SK-N-SH (cell line): ENCODE measurements at regions not wholly inside any gene's neighbourhood (a gene's known extent, or its start where the extent isn't known, plus 50 kb on each side); places are given as distances from the start of the nearest gene placed in this dataset.

ENCODE experiments used
- CTCF ChIA-PET: fragments of 300-600, 350-600 bp; formaldehyde crosslinking; extraction: SDS; loops from one replicate; lab custom pipeline; 2021; lab: Yijun Ruan, JAX
- POLR2A ChIA-PET: fragments of 350-600 bp; sonication (Branson Sonifier 250); formaldehyde crosslinking; extraction: SDS; loops from one replicate; lab custom pipeline; 2020; ENCODE audit warnings: antibody characterized with exemption, inconsistent platforms; lab: Yijun Ruan, JAX
- DNase-seq: peaks from one replicate; pipeline ENCODE4 v3.0.0; 2012
- H2AFZ ChIP-seq: fragments of 200-600 bp; sonication (generic); 2 replicates; pipeline ENCODE4 v1.8.1; 2016; ENCODE audit warnings: antibody characterized with exemption, mild to moderate bottlenecking, low read depth
- H3F3A ChIP-seq: fragments of 200-600 bp; sonication (generic); replicated peaks from 2 replicates; pipeline ENCODE3; 2016; ENCODE audit warnings: antibody characterized with exemption, mild to moderate bottlenecking; ENCODE audit not compliant: insufficient read depth
- H3K27ac ChIP-seq, 2 experiments: fragments of 200-500 bp in 1 of 2; fragments of 200-600 bp in 1 of 2; sonication (Bioruptor generic) in 1 of 2; sonication (generic), shearing (Covaris generic) in 1 of 2; 2 replicates each; pipeline versions ENCODE4 v1.5.1 to v1.6.1; 2014 to 2016; ENCODE audit warnings: low read depth in 2 of 2, inconsistent platforms in 1 of 2, low read length in 1 of 2, mild to moderate bottlenecking in 1 of 2, mixed read lengths in 1 of 2
- H3K27me3 ChIP-seq: fragments of 200-600 bp; sonication (generic), shearing (Covaris generic); 2 replicates; pipeline ENCODE4 v1.6.1; 2016; ENCODE audit warnings: mixed run types; ENCODE audit not compliant: insufficient read depth
- H3K36me3 ChIP-seq, 2 experiments: fragments of 200-500 bp in 1 of 2; fragments of 200-600 bp in 1 of 2; sonication (Bioruptor generic) in 1 of 2; sonication (generic) in 1 of 2; replicated peaks in 1 of 2; 2 replicates each; pipeline versions ENCODE3 to v1.5.1; 2014 to 2016; ENCODE audit warnings: low read length in 1 of 2, mild to moderate bottlenecking in 1 of 2; ENCODE audit not compliant: insufficient read depth in 2 of 2, control insufficient read depth in 1 of 2
- H3K4me1 ChIP-seq, 2 experiments: fragments of 200-500 bp in 1 of 2; fragments of 200-600 bp in 1 of 2; sonication (Bioruptor generic) in 1 of 2; sonication (generic), shearing (Covaris generic) in 1 of 2; 2 replicates each; pipeline versions ENCODE4 v1.5.1 to v1.6.1; 2014 to 2016; ENCODE audit warnings: low read depth in 1 of 2, low read length in 1 of 2, mixed run types in 1 of 2; ENCODE audit not compliant: insufficient read depth in 2 of 2, control insufficient read depth in 1 of 2
- H3K4me2 ChIP-seq: fragments of 200-600 bp; sonication (generic), shearing (Covaris generic); 2 replicates; pipeline ENCODE4 v1.6.1; 2017; ENCODE audit warnings: mixed run types
- H3K4me3 ChIP-seq, 2 experiments: fragments of 200-500 bp in 1 of 2; fragments of 200-600 bp in 1 of 2; sonication (Bioruptor generic) in 1 of 2; sonication (generic), shearing (Covaris generic) in 1 of 2; 2 replicates each; pipeline versions ENCODE4 v1.5.1 to v1.8.1; 2014 to 2016; ENCODE audit warnings: low read depth in 2 of 2, inconsistent platforms in 1 of 2, low read length in 1 of 2, mild to moderate bottlenecking in 1 of 2, mixed read lengths in 1 of 2, moderate library complexity in 1 of 2
- H3K79me2 ChIP-seq: fragments of 200-600 bp; sonication (generic); 2 replicates; pipeline ENCODE4 v1.8.1; 2017; ENCODE audit warnings: mild to moderate bottlenecking; ENCODE audit not compliant: insufficient read depth
- H3K9ac ChIP-seq: fragments of 200-600 bp; sonication (generic); 2 replicates; pipeline ENCODE4 v1.6.1; 2017; ENCODE audit warnings: mixed run types
- H3K9me2 ChIP-seq: fragments of 200-600 bp; sonication (generic); 2 replicates; pipeline ENCODE4 v1.6.1; 2017; ENCODE audit warnings: mixed run types
- H3K9me3 ChIP-seq: fragments of 200-600 bp; sonication (generic); 2 replicates; pipeline ENCODE4 v1.6.1; 2017; ENCODE audit warnings: mixed run types, mild to moderate bottlenecking, moderate library complexity
- H4K20me1 ChIP-seq: fragments of 200-600 bp; sonication (generic); 2 replicates; pipeline ENCODE4 v1.6.1; 2017; ENCODE audit warnings: mild to moderate bottlenecking, mixed run types; ENCODE audit not compliant: insufficient read depth
- EP300 ChIP-seq, 2 experiments: IDR thresholded peaks; 2 replicates each; pipeline versions ENCODE4 v1.4.0 to v1.6.1; 2012; ENCODE audit warnings: borderline replicate concordance in 1 of 2, low read depth in 1 of 2, low read length in 1 of 2
- EZH2phosphoT487 ChIP-seq: fragments of 200-600 bp; sonication (generic); IDR thresholded peaks from 2 replicates; pipeline ENCODE4 v1.6.1; 2017; ENCODE audit warnings: low read depth, mixed run types, mild to moderate bottlenecking, antibody characterized with exemption, moderate library complexity, borderline replicate concordance
- GABPA ChIP-seq: IDR thresholded peaks from 2 replicates; pipeline ENCODE4 v1.4.0; 2012; ENCODE audit warnings: low read depth, mild to moderate bottlenecking
- GATA2 ChIP-seq: sonication (generic); formaldehyde crosslinking; IDR thresholded peaks from 2 replicates; pipeline ENCODE4 v1.5.0; 2020; ENCODE audit warnings: mild to moderate bottlenecking, missing genetic modification reagents
- MXI1 ChIP-seq: IDR thresholded peaks from 2 replicates; pipeline ENCODE4 v1.6.1; 2012; ENCODE audit warnings: mild to moderate bottlenecking, low read depth, low read length, improper control_type of control experiment
- SIN3A ChIP-seq: IDR thresholded peaks from 2 replicates; pipeline ENCODE4 v1.6.1; 2012; ENCODE audit warnings: low read depth, mild to moderate bottlenecking, low read length, moderate library complexity, borderline replicate concordance
- WGBS: methylation state at CpG from one replicate; pipeline ENCODE4 v1.1.6; 2017; ENCODE audit warnings: low lambda C conversion rate; 5-methylcytosine and 5-hydroxymethylcytosine counted together
- TF ChIP-seq, protein P1 (sequence below): IDR thresholded peaks from 2 replicates; pipeline ENCODE4 v1.4.0; 2012; ENCODE audit warnings: low read depth, borderline replicate concordance

DNA sequence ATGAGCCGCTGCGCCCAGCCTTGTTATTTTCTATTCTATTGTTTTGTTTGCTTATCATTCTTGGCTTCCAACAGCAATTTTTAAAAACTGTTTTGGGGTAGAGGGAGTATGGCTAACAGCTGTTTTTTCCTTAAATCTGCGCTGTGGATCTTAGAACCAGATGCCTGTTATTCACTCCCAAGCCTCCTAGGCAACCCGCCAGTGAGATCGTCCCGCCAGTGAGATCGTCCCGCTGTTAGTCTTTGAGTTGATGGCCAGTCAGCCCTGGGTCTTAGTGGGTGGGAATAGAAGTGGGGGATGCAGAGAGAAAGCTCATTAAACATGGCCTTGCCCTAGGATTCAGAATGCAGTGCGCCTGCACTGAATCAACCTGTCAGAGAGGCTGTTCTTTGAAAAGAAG is 67.3 kb upstream of the BICD1 start:
- no peaks in the 10 kb centered on the region for H3F3A ChIP-seq
- no peak overlapping the region for H3K4me3 ChIP-seq
- no peaks in the 10 kb centered on the region for H4K20me1 ChIP-seq
- no peaks in the 10 kb centered on the region for H3K79me2 ChIP-seq
- CTCF ChIA-PET = interaction anchor here (0.7 to 1.6 kb wide), 4 partner anchors 12 to 255 kb away, joined by 3 to 8 read pairs (median 3); no protein-coding TSS in a partner anchor
- H2AFZ ChIP-seq = 0 out of 2 replicates have a peak overlapping the region, but pooled peaks have one; percentile 66
- peaks cover 0 to 2% of the 10 kb centered on the region in 2 experiments; a peak in 1 of 4 replicates for H3K4me1 ChIP-seq
- no peaks in the 10 kb centered on the region for H3K36me3 ChIP-seq
- no peaks in the 10 kb centered on the region for H3K9me2 ChIP-seq
- H3K27me3 ChIP-seq = no peaks in the 10 kb centered on the region
- DNase-seq = peak; percentile 74
- no peak overlapping the region for H3K4me2 ChIP-seq
- H3K27ac ChIP-seq = no peak overlapping the region
- TF ChIP-seq EP300 (IDR thresholded peaks at IDR 0.05; ENCODE audit: borderline replicate concordance in 1 of 2, low read depth in 1 of 2, low read length in 1 of 2) (peak in 1 of 2 experiments; percentile 47; a peak in 1 of 4 replicates), GATA2 (CRISPR knock-in tag) (peak; percentile 64), MXI1 (no peak)
- TF ChIP-seq, all 33 proteins: peak for 2
- Histone ChIP-seq H3K9ac (no peak overlapping the region), H3K9me3 (no peaks in the 10 kb centered on the region)
- POLR2A ChIA-PET = interaction anchor here (0.6 to 1.1 kb wide), 3 partner anchors 8 to 277 kb away, joined by 3 to 5 read pairs (median 3); partner anchors contain the start of gene RESF1
- WGBS = 54% methylated on average over 9 of the region's 9 CpGs

GRCh38 chr12:32039917-32040575 is 66.6 kb upstream of the BICD1 start:
- Histone ChIP-seq H3K9me2 (no peaks in the 10 kb centered on the region), H2AFZ (no peak overlapping the region), H3K27ac (no peak overlapping the region), H3K36me3 (no peaks in the 10 kb centered on the region), H3K4me1 (peaks cover 0 to 2% of the 10 kb centered on the region in 2 experiments; a peak in 1 of 4 replicates), H3K9me3 (no peaks in the 10 kb centered on the region), H4K20me1 (no peaks in the 10 kb centered on the region), H3K9ac (no peak overlapping the region), H3F3A (no peaks in the 10 kb centered on the region), H3K79me2 (no peaks in the 10 kb centered on the region), H3K4me2 (no peak overlapping the region), H3K27me3 (no peaks in the 10 kb centered on the region), H3K4me3 (no peak overlapping the region)
- ChIA-PET CTCF (interaction anchor here (1.2 to 1.6 kb wide), 2 partner anchors 13 to 21 kb away, joined by 3 to 8 read pairs; no protein-coding TSS in a partner anchor), POLR2A (interaction anchor here (0.6 to 1.1 kb wide), 2 partner anchors 9 to 81 kb away, joined by 3 read pairs; partner anchors contain the start of gene RESF1)
- WGBS = 61% methylated on average over 6 of the region's 6 CpGs
- TF ChIP-seq EZH2phosphoT487 = no peak
- TF ChIP-seq, protein P1, sequence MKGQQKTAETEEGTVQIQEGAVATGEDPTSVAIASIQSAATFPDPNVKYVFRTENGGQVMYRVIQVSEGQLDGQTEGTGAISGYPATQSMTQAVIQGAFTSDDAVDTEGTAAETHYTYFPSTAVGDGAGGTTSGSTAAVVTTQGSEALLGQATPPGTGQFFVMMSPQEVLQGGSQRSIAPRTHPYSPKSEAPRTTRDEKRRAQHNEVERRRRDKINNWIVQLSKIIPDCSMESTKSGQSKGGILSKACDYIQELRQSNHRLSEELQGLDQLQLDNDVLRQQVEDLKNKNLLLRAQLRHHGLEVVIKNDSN = no peak
- DNase-seq = no peak

GRCh38 chr12:32043928-32044549 is 62.6 kb upstream of the BICD1 start:
- 77% methylated on average over 9 of the region's 9 CpGs for WGBS
- H4K20me1 ChIP-seq = no peaks in the 10 kb centered on the region
- H3F3A ChIP-seq = no peaks in the 10 kb centered on the region
- no peak overlapping the region for H3K27ac ChIP-seq
- DNase-seq = no peak
- ChIA-PET CTCF (no interaction called here), POLR2A (no interaction called here)
- H3K4me1 ChIP-seq = peaks cover 0 to 2% of the 10 kb centered on the region in 2 experiments; a peak in 1 of 4 replicates
- no peak for TF ChIP-seq SIN3A
- TF ChIP-seq GABPA = no peak
- TF ChIP-seq, protein P1 = 0 out of 2 replicates have a peak, but pooled peaks have one; percentile 15
- no peak overlapping the region for H2AFZ ChIP-seq
- no peak overlapping the region for H3K4me2 ChIP-seq
- H3K9me3 ChIP-seq = no peaks in the 10 kb centered on the region
- H3K4me3 ChIP-seq = no peak overlapping the region
- H3K9me2 ChIP-seq = no peaks in the 10 kb centered on the region
- no peaks in the 10 kb centered on the region for H3K27me3 ChIP-seq
- H3K36me3 ChIP-seq = no peaks in the 10 kb centered on the region
- H3K79me2 ChIP-seq = no peaks in the 10 kb centered on the region
- H3K9ac ChIP-seq = no peak overlapping the region
